Breast epithelium (tissue), 3 donors: ENCODE measurements at regions not wholly inside any gene's neighbourhood (a gene's known extent, or its start where the extent isn't known, plus 50 kb on each side); places are given as distances from the start of the nearest gene placed in this dataset.

Experiments used
- POLR2A ChIP-seq: fragments of 450-650 bp; IDR thresholded peaks from one replicate; pipeline ENCODE4 v1.6.1; 2016; ENCODE audit warnings: antibody characterized with exemption, mild to moderate bottlenecking, moderate library complexity
- POLR2AphosphoS5 ChIP-seq, 3 donors: sonication (generic); formaldehyde crosslinking; IDR thresholded peaks; one replicate each; pipeline ENCODE4 v1.6.1; 2017; ENCODE audit warnings: antibody characterized with exemption in 3 of 3
- TF ChIP-seq, protein P1 (sequence below), 3 donors: fragments of 450-650 bp; IDR thresholded peaks; one replicate each; pipeline ENCODE4 v1.5.1; 2016 to 2017; ENCODE audit warnings: antibody characterized with exemption in 3 of 3, mild to moderate bottlenecking in 3 of 3, moderate library complexity in 3 of 3

DNA sequence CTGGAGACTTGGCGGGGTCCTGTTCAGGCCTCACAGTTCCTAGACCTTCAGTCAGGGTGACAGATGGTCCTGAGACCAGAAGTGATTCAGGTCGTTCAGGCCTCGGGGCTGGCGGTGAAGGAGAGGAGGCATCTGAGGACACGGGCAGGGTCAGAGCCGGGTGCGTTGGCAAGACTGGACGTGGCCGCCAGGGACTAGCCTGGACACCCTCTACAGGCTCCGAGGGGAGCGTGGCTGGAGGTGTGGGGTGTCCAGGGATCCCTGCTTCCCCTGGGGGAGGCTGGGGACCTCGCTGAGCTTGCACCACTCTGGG is 64.0 kb upstream of the TARDBP start:
- no peak for TF ChIP-seq POLR2A
- TF ChIP-seq POLR2AphosphoS5 (IDR thresholded peaks at IDR 0.05): no peak
- TF ChIP-seq, protein P1, sequence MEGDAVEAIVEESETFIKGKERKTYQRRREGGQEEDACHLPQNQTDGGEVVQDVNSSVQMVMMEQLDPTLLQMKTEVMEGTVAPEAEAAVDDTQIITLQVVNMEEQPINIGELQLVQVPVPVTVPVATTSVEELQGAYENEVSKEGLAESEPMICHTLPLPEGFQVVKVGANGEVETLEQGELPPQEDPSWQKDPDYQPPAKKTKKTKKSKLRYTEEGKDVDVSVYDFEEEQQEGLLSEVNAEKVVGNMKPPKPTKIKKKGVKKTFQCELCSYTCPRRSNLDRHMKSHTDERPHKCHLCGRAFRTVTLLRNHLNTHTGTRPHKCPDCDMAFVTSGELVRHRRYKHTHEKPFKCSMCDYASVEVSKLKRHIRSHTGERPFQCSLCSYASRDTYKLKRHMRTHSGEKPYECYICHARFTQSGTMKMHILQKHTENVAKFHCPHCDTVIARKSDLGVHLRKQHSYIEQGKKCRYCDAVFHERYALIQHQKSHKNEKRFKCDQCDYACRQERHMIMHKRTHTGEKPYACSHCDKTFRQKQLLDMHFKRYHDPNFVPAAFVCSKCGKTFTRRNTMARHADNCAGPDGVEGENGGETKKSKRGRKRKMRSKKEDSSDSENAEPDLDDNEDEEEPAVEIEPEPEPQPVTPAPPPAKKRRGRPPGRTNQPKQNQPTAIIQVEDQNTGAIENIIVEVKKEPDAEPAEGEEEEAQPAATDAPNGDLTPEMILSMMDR (IDR thresholded peaks at IDR 0.05): no peak
